ENCODE measurements at regions not wholly inside any gene's neighbourhood (a gene's known extent, or its start where the extent isn't known, plus 50 kb on each side); places are given as distances from the start of the nearest gene placed in this dataset.

DNA sequence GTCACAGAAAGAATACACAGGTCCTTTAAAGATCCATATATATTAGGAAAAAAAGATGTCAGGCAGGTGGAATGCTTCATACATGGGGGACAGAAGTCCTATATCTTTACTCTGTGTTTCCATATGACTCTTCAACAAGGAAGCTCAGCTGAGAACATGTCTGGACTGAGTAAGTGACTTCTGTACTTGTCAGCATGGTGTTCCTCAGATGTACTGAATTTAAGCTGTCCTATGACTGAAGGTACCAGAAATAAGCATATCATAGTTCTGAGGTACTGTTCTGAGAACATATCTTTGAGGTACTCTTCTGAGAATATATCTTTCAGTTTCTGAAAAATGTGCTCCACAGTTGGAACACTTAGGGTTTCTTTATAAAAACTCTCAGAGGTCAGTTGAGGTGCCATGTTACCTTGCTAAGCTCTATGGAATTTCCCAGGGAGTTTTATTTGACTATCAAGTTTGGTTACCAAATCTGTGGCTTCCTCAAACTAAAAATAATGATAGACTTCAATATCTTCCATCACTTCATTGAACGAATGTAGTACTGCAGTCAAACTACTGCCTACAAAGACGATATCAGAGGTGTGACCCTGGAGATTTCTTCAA is 597.2 kb upstream of the GNPDA2 start:
- 80 to 95% methylated on average over 1 to 2 of the region's 2 CpGs for WGBS, 2 experiments (ENCODE audit: insufficient coverage in 1 of 2, insufficient read length in 1 of 2)

DNA sequence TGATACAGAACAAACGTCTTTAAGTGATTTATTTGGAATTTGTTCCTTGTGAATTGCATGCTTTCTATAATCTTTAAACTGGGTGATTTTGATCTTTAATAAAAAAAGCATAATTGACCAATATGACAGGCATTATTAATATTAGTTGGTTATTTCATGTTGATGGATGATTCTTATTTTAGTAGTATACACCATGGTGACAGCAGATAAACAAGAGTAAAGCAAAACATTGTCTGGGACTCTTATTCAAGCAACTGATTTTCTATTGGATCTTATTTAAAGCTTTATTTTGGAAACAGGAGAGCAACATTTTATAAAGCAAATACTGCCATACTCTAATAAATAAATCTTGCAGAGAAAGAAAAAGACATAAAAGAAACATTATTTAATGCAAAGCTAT is 591.4 kb upstream of the GNPDA2 start:
- H3K9me3 Mint-ChIP-seq, result peaks cover 2% of the 10 kb centered on the region

More for the DNA sequence above, 597.2 kb upstream of the GNPDA2 start:
- H3K4me1 ChIP-seq (ENCODE audit: control insufficient read depth, insufficient read depth, low read length), result no peaks in the 10 kb centered on the region
- no peaks in the 10 kb centered on the region for H3K27me3 ChIP-seq (ENCODE audit: control insufficient read depth, insufficient read depth, low read length, poor library complexity, severe bottlenecking)
- Mint-ChIP-seq H3K9me3 (no peaks in the 10 kb centered on the region), H3K27me3 (ENCODE audit: insufficient read depth) (no peaks in the 10 kb centered on the region), H3K4me3 (no peak overlapping the region), H3K4me1 (peaks cover 4% of the 10 kb centered on the region), H3K27ac (no peak overlapping the region), H3K36me3 (ENCODE audit: low read depth) (no peaks in the 10 kb centered on the region)
- H3K4me3 ChIP-seq (ENCODE audit: low read length), result no peak overlapping the region
- TF ChIP-seq, protein P1, sequence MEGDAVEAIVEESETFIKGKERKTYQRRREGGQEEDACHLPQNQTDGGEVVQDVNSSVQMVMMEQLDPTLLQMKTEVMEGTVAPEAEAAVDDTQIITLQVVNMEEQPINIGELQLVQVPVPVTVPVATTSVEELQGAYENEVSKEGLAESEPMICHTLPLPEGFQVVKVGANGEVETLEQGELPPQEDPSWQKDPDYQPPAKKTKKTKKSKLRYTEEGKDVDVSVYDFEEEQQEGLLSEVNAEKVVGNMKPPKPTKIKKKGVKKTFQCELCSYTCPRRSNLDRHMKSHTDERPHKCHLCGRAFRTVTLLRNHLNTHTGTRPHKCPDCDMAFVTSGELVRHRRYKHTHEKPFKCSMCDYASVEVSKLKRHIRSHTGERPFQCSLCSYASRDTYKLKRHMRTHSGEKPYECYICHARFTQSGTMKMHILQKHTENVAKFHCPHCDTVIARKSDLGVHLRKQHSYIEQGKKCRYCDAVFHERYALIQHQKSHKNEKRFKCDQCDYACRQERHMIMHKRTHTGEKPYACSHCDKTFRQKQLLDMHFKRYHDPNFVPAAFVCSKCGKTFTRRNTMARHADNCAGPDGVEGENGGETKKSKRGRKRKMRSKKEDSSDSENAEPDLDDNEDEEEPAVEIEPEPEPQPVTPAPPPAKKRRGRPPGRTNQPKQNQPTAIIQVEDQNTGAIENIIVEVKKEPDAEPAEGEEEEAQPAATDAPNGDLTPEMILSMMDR (conservative IDR thresholded peaks at IDR 0.05), result no peak
- H3K36me3 ChIP-seq (ENCODE audit: control insufficient read depth, insufficient read depth, low read length), result no peaks in the 10 kb centered on the region
- no peaks in the 10 kb centered on the region for H3K9me3 ChIP-seq (ENCODE audit: control insufficient read depth, low read length)
- H3K27ac ChIP-seq (ENCODE audit: low read depth, low read length), result no peak overlapping the region
- no peak for DNase-seq
- no peak overlapping the region for H3K9ac ChIP-seq (ENCODE audit: extremely low read depth, low read length, poor library complexity, severe bottlenecking)

DNA sequence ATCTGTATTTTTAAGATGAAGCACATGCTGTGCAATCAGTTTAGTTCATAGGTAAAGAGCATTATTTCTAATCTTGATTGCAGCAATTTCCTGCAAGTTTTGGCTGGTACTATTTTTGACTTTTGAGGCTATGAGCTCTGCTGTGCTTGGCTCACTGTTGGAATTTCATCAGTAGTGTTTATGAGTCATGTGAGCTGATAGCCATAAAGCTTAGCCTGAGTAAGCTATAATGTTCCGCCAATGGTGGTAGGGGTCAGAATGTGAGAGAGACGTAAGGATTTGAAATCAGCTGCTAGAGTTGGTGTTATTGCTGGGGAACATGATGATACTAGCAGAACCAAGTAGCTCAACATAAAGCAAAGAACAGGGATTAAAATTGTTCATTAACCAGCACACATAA is 590.9 kb upstream of the GNPDA2 start:
- H3K4me1 ChIP-seq (ENCODE audit: control insufficient read depth, insufficient read depth, low read length), result no peaks in the 10 kb centered on the region
- no peaks in the 10 kb centered on the region for H3K36me3 Mint-ChIP-seq (ENCODE audit: low read depth)
- H3K4me3 Mint-ChIP-seq, result no peak overlapping the region
- no peak overlapping the region for H3K4me3 ChIP-seq (ENCODE audit: low read length)
- no peak for DNase-seq
- H3K27me3 ChIP-seq (ENCODE audit: control insufficient read depth, insufficient read depth, low read length, poor library complexity, severe bottlenecking), result no peaks in the 10 kb centered on the region
- no peaks in the 10 kb centered on the region for H3K9me3 ChIP-seq (ENCODE audit: control insufficient read depth, low read length)
- H3K27ac Mint-ChIP-seq, result no peak overlapping the region
- H3K27ac ChIP-seq (ENCODE audit: low read depth, low read length), result no peak overlapping the region
- H3K36me3 ChIP-seq (ENCODE audit: control insufficient read depth, insufficient read depth, low read length), result no peaks in the 10 kb centered on the region
- no peak overlapping the region for H3K9ac ChIP-seq (ENCODE audit: extremely low read depth, low read length, poor library complexity, severe bottlenecking)
- 91% methylated on average over 2 of the region's 2 CpGs; no CpG with 5 or more reads in 1 of the 2 experiments for WGBS, 2 experiments (ENCODE audit: insufficient coverage in 1 of 2, insufficient read length in 1 of 2)
- H3K4me1 Mint-ChIP-seq, result no peaks in the 10 kb centered on the region
- peaks cover 6% of the 10 kb centered on the region for H3K9me3 Mint-ChIP-seq
- TF ChIP-seq, protein P1 (conservative IDR thresholded peaks at IDR 0.05), result no peak
- H3K27me3 Mint-ChIP-seq (ENCODE audit: insufficient read depth), result no peaks in the 10 kb centered on the region

More for the DNA sequence above, 591.4 kb upstream of the GNPDA2 start:
- no peak overlapping the region for H3K27ac Mint-ChIP-seq
- no peaks in the 10 kb centered on the region for H3K36me3 Mint-ChIP-seq (ENCODE audit: low read depth)
- H3K9ac ChIP-seq (ENCODE audit: extremely low read depth, low read length, poor library complexity, severe bottlenecking), result no peak overlapping the region
- H3K9me3 ChIP-seq (ENCODE audit: control insufficient read depth, low read length), result no peaks in the 10 kb centered on the region
- H3K4me1 Mint-ChIP-seq, result no peaks in the 10 kb centered on the region
- TF ChIP-seq, protein P1 (conservative IDR thresholded peaks at IDR 0.05), result no peak
- H3K27me3 Mint-ChIP-seq (ENCODE audit: insufficient read depth), result no peaks in the 10 kb centered on the region
- H3K4me3 Mint-ChIP-seq, result no peak overlapping the region
- H3K4me3 ChIP-seq (ENCODE audit: low read length), result no peak overlapping the region
- no peaks in the 10 kb centered on the region for H3K4me1 ChIP-seq (ENCODE audit: control insufficient read depth, insufficient read depth, low read length)
- no peak for DNase-seq
- 100% methylated on average over 1 of the region's 1 CpG; no CpG with 5 or more reads in 1 of the 2 experiments for WGBS, 2 experiments (ENCODE audit: insufficient coverage in 1 of 2, insufficient read length in 1 of 2)
- no peaks in the 10 kb centered on the region for H3K36me3 ChIP-seq (ENCODE audit: control insufficient read depth, insufficient read depth, low read length)
- no peaks in the 10 kb centered on the region for H3K27me3 ChIP-seq (ENCODE audit: control insufficient read depth, insufficient read depth, low read length, poor library complexity, severe bottlenecking)
- H3K27ac ChIP-seq (ENCODE audit: low read depth, low read length), result no peak overlapping the region

All from endodermal cell (in vitro differentiated cells).